BJ (cell line): ENCODE measurements at regions not wholly inside any gene's neighbourhood (a gene's known extent, or its start where the extent isn't known, plus 50 kb on each side); places are given as distances from the start of the nearest gene placed in this dataset.
A peak's percentile ranks its signal among the peaks of the same experiment; 100 is the strongest.

Experiments
- CTCF ChIA-PET: fragments of 350-600 bp; formaldehyde crosslinking; extraction: SDS; loops from one replicate; lab custom pipeline; 2021; ENCODE audit warnings: antibody characterized with exemption, inconsistent platforms; lab: Yijun Ruan, JAX
- POLR2A ChIA-PET: fragments of 300-600 bp; sonication (Branson Sonifier 250); formaldehyde crosslinking; extraction: SDS; loops from one replicate; lab custom pipeline; 2021; ENCODE audit warnings: antibody characterized with exemption; lab: Charles Lee
- DNase-seq: peaks from one replicate; pipeline ENCODE4 v3.0.0-alpha.2; 2011; ENCODE audit warnings: low read depth
- H3K27me3 ChIP-seq: 2 replicates; pipeline ENCODE4 v1.6.0; 2011; ENCODE audit warnings: low read length; ENCODE audit not compliant: control insufficient read depth, insufficient read depth
- H3K36me3 ChIP-seq: 2 replicates; pipeline ENCODE4 v1.5.1; 2011; ENCODE audit warnings: low read length; ENCODE audit not compliant: control insufficient read depth, insufficient read depth
- H3K4me3 ChIP-seq: 2 replicates; pipeline ENCODE4 v1.5.1; 2011; ENCODE audit warnings: low read depth, mild to moderate bottlenecking, control low read depth, low read length
- CTCF ChIP-seq: IDR thresholded peaks from 2 replicates; pipeline ENCODE4 v1.5.1; 2011; ENCODE audit warnings: low read depth, mild to moderate bottlenecking, control low read depth, inconsistent platforms, low read length, moderate library complexity; ENCODE audit not compliant: insufficient read depth

DNA sequence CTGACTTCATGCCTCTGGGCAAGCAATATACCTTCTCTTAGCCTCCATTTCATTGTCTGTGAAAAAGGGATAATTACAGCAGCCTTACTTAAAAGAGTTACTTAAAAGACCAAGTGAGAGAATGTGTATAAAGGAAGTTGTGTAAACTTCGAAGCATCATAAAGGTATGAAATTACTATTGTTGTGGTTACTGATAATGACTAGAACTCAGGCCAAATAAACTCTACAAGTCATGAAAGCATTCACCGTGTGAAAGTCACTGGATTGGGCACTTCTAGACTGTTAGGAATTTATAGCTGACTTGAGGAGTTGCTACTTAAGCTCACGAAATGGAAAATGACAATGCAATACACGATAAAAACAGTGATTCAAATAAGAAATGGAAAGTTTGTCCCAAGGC lies 67.4 kb upstream of the HAAO start:
- ChIA-PET CTCF (interaction anchor here (0.7 to 4.5 kb wide), 26 partner anchors 10 to 681 kb away, joined by 3 to 72 read pairs (median 4); partner anchors contain the start of gene ZFP36L2), POLR2A (interaction anchor here (0.6 kb wide), 1 partner anchor 64 kb away, joined by 3 read pairs; no protein-coding TSS in a partner anchor)
- no peak for TF ChIP-seq CTCF
- Histone ChIP-seq H3K27me3 (no peaks in the 10 kb centered on the region), H3K4me3 (no peak overlapping the region), H3K36me3 (no peaks in the 10 kb centered on the region)
- DNase-seq, result no peak

- CTCF ChIA-PET, result interaction anchor here (0.7 to 4.5 kb wide), 26 partner anchors 9 to 682 kb away, joined by 3 to 72 read pairs (median 4); partner anchors contain the start of gene ZFP36L2
- POLR2A ChIA-PET, result interaction anchor here (0.6 kb wide), 1 partner anchor 65 kb away, joined by 3 read pairs; no protein-coding TSS in a partner anchor
- no peaks in the 10 kb centered on the region for H3K36me3 ChIP-seq
- DNase-seq, result no peak
- TF ChIP-seq CTCF, result peak; percentile 91
- no peak overlapping the region for H3K4me3 ChIP-seq
- no peaks in the 10 kb centered on the region for H3K27me3 ChIP-seq
Observed at GRCh38 chr2:42859006-42859552, 66.7 kb upstream of the HAAO start.

- no peaks in the 10 kb centered on the region for H3K36me3 ChIP-seq
- DNase-seq, result no peak
- CTCF ChIA-PET, result interaction anchor here (0.6 to 4.5 kb wide), 19 partner anchors 9 to 370 kb away, joined by 3 to 72 read pairs (median 6); partner anchors contain the start of gene ZFP36L2
- POLR2A ChIA-PET, result no interaction called here
- H3K27me3 ChIP-seq, result no peaks in the 10 kb centered on the region
- TF ChIP-seq CTCF, result no peak
- no peak overlapping the region for H3K4me3 ChIP-seq
Observed at GRCh38 chr2:42858140-42859005, 66.0 kb upstream of the HAAO start.

DNA sequence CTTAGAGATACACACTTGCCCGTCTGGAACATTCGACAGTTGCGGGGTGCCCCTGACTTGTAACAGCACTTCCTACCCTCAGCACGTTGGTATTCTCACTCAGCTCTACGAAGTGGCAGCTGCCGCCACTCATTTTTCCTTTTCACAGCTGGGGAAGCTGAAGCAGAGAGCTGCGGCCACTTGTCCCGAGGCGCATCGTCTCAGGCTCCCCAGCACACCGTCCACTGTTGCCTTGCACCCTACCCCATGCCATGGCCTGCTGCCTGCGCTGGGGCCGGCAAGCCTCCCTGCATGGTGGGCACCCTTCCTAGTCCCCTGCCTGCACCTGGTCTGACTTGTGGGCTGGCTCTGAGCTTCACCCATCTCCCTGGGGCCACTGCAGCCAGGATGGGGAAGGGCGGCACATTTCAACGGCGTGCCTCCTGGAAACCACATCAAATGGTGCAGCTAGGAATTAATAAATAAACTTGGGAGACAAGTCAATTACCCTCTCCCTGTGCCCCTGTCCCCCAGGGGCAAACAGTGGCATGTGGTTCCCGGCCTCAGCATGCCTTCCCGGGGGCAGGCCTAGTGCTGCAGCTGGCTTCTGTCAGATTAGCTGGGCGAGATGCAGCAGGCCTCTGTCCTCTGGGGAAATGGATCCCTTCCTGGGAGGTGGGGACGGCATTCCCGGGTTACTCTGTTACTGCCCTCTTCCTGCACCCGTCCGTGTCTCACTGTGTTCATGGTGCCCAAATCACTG lies 64.7 kb upstream of the HAAO start:
- no peaks in the 10 kb centered on the region for H3K36me3 ChIP-seq
- DNase-seq, result no peak
- no peak overlapping the region for H3K4me3 ChIP-seq
- TF ChIP-seq CTCF, result no peak
- CTCF ChIA-PET, result interaction anchor here (0.5 to 4.5 kb wide), 13 partner anchors 7 to 720 kb away, joined by 3 to 72 read pairs (median 6); no protein-coding TSS in a partner anchor
- POLR2A ChIA-PET, result interaction anchor here (0.8 kb wide), 1 partner anchor 365 kb away, joined by 3 read pairs; no protein-coding TSS in a partner anchor
- H3K27me3 ChIP-seq, result no peaks in the 10 kb centered on the region
